Dermis blood vessel endothelial cell (primary cell): ENCODE measurements at regions not wholly inside any gene's neighbourhood (a gene's known extent, or its start where the extent isn't known, plus 50 kb on each side); places are given as distances from the start of the nearest gene placed in this dataset.

Experiments
- DNase-seq: peaks from one replicate; pipeline ENCODE4 v3.0.0; 2010

- DNase-seq, result no peak
These were observed 318.4 kb downstream of the SLC6A15 start for GRCh38 chr12:84594157-84594556.

GRCh38 chr12:84585776-84586395, 326.7 kb downstream of the SLC6A15 start:
- DNase-seq, result no peak

- no peak for DNase-seq
These were observed 340.4 kb downstream of the SLC6A15 start for GRCh38 chr12:84572196-84572595.

GRCh38 chr12:84562331-84562730, 350.3 kb downstream of the SLC6A15 start:
- no peak for DNase-seq

GRCh38 chr12:84561351-84561750, 351.2 kb downstream of the SLC6A15 start:
- no peak for DNase-seq

- no peak for DNase-seq
These were observed 358.3 kb downstream of the SLC6A15 start for GRCh38 chr12:84554199-84554723.

GRCh38 chr12:84553331-84554117, 359.1 kb downstream of the SLC6A15 start:
- DNase-seq, result no peak

- no peak for DNase-seq
These were observed 361.2 kb downstream of the SLC6A15 start for GRCh38 chr12:84551373-84551772.

GRCh38 chr12:84550518-84550917, 362.1 kb downstream of the SLC6A15 start:
- DNase-seq, result no peak

- DNase-seq, result no peak
These were observed 370.3 kb downstream of the SLC6A15 start for GRCh38 chr12:84542289-84542688.

GRCh38 chr12:84537666-84538065, 374.9 kb downstream of the SLC6A15 start:
- no peak for DNase-seq

GRCh38 chr12:84512751-84513150, 399.8 kb downstream of the SLC6A15 start:
- no peak for DNase-seq

- DNase-seq, result no peak
These were observed 403.7 kb downstream of the SLC6A15 start for GRCh38 chr12:84508851-84509260.

GRCh38 chr12:84507956-84508850, 404.4 kb downstream of the SLC6A15 start:
- no peak for DNase-seq

- DNase-seq, result no peak
These were observed 406.3 kb downstream of the SLC6A15 start for GRCh38 chr12:84506282-84506681.

- peak; percentile 30 for DNase-seq
These were observed 409.5 kb downstream of the SLC6A15 start for GRCh38 chr12:84502907-84503787.

GRCh38 chr12:84502180-84502860, 410.3 kb downstream of the SLC6A15 start:
- no peak for DNase-seq

GRCh38 chr12:84497819-84498218, 414.8 kb downstream of the SLC6A15 start:
- DNase-seq, result no peak

- no peak for DNase-seq
These were observed 416.9 kb downstream of the SLC6A15 start for GRCh38 chr12:84495711-84496110.

GRCh38 chr12:84492351-84492883, 420.2 kb downstream of the SLC6A15 start:
- no peak for DNase-seq

GRCh38 chr12:84484798-84485197, 427.8 kb downstream of the SLC6A15 start:
- no peak for DNase-seq
